Tibial nerve (tissue), 4 donors: ENCODE measurements at regions not wholly inside any gene's neighbourhood (a gene's known extent, or its start where the extent isn't known, plus 50 kb on each side); places are given as distances from the start of the nearest gene placed in this dataset.

ENCODE experiments used
- DNase-seq, 2 donors: peaks; one replicate each; pipeline ENCODE4 v3.0.0-alpha.2; 2019; ENCODE audit warnings: low spot score in 2 of 2
- H3K27ac ChIP-seq, 4 donors: fragments of 200-600 bp; sonication (generic) in 3 of 4; one replicate each; pipeline ENCODE4 v1.5.1; 2017 to 2019; ENCODE audit warnings: mild to moderate bottlenecking in 1 of 4
- H3K27me3 ChIP-seq, 2 donors: fragments of 200-600 bp; sonication (generic) in 1 of 2; one replicate each; pipeline versions ENCODE4 v1.5.1 to v1.6.0; 2017 to 2019
- H3K36me3 ChIP-seq, 3 donors: fragments of 200-600 bp; sonication (generic); one replicate each; pipeline ENCODE4 v1.5.1; 2018 to 2019
- H3K4me1 ChIP-seq, 4 donors: fragments of 200-600 bp; sonication (generic) in 3 of 4; one replicate each; pipeline ENCODE4 v1.5.1; 2017 to 2019
- H3K4me3 ChIP-seq, 4 donors: fragments of 200-600 bp; sonication (generic) in 3 of 4; one replicate each; pipeline ENCODE4 v1.5.1; 2017 to 2019; ENCODE audit warnings: mild to moderate bottlenecking in 1 of 4, moderate library complexity in 1 of 4
- H3K9me3 ChIP-seq, 4 donors: fragments of 200-600 bp; sonication (generic) in 3 of 4; one replicate each; pipeline ENCODE4 v1.5.1; 2017 to 2019
- CTCF ChIP-seq, 5 experiments: fragments of 200-600 bp in 3 of 5; fragments of 450-650 bp in 2 of 5; sonication (generic) in 3 of 5; IDR thresholded peaks; one replicate each; pipeline ENCODE4 v1.5.1; 2016 to 2019; ENCODE audit warnings: antibody characterized with exemption in 5 of 5, mild to moderate bottlenecking in 3 of 5, moderate library complexity in 2 of 5
- EP300 ChIP-seq, 2 donors: sonication (generic); formaldehyde crosslinking; IDR thresholded peaks; one replicate each; pipeline ENCODE4 v1.6.1; 2017; ENCODE audit warnings: antibody characterized with exemption in 2 of 2, mild to moderate bottlenecking in 1 of 2
- POLR2A ChIP-seq, 2 donors: fragments of 450-650 bp; IDR thresholded peaks; one replicate each; pipeline ENCODE4 v1.6.1; 2017; ENCODE audit warnings: antibody characterized with exemption in 2 of 2, mild to moderate bottlenecking in 2 of 2, moderate library complexity in 2 of 2
- WGBS, 2 donors: methylation state at CpG; one replicate each; pipeline ENCODE4 v1.1.5; 2018; 5-methylcytosine and 5-hydroxymethylcytosine counted together

GRCh38 chr5:10831419-10831818 lies 70.4 kb upstream of the DAP start:
- WGBS, 2 donors, result 45 to 53% methylated on average over 7 of the region's 7 CpGs
- DNase-seq, result no peak
- TF ChIP-seq CTCF (IDR thresholded peaks at IDR 0.05) (no peak), EP300 (IDR thresholded peaks at IDR 0.05) (no peak), POLR2A (IDR thresholded peaks at IDR 0.05) (no peak)
- no peaks in the 10 kb centered on the region for H3K9me3 ChIP-seq
- peaks cover 0 to 13% (median 0%) of the 10 kb centered on the region in 4 donors for H3K4me1 ChIP-seq
- no peak overlapping the region for H3K27ac ChIP-seq
- no peaks in the 10 kb centered on the region for H3K36me3 ChIP-seq
- no peak overlapping the region for H3K4me3 ChIP-seq
- H3K27me3 ChIP-seq, result no peaks in the 10 kb centered on the region

GRCh38 chr5:10828241-10828640 lies 67.2 kb upstream of the DAP start:
- no peak overlapping the region for H3K4me3 ChIP-seq
- DNase-seq, result no peak
- TF ChIP-seq EP300 (IDR thresholded peaks at IDR 0.05) (no peak), CTCF (IDR thresholded peaks at IDR 0.05) (no peak), POLR2A (IDR thresholded peaks at IDR 0.05) (no peak)
- H3K27ac ChIP-seq, result no peak overlapping the region
- peaks cover 0 to 13% (median 0%) of the 10 kb centered on the region in 4 donors for H3K4me1 ChIP-seq
- no peaks in the 10 kb centered on the region for H3K27me3 ChIP-seq
- no peaks in the 10 kb centered on the region for H3K36me3 ChIP-seq
- 27 to 41% methylated on average over 2 of the region's 2 CpGs for WGBS, 2 donors
- H3K9me3 ChIP-seq, result no peaks in the 10 kb centered on the region

GRCh38 chr5:10827571-10827970 lies 66.5 kb upstream of the DAP start:
- no peaks in the 10 kb centered on the region for H3K36me3 ChIP-seq
- H3K27ac ChIP-seq, result no peak overlapping the region
- H3K4me1 ChIP-seq, result peaks cover 0 to 13% (median 0%) of the 10 kb centered on the region in 4 donors

GRCh38 chr5:10826971-10827370 lies 65.9 kb upstream of the DAP start:
- Histone ChIP-seq H3K36me3 (no peaks in the 10 kb centered on the region), H3K4me1 (peaks cover 0 to 13% (median 0%) of the 10 kb centered on the region in 4 donors), H3K27ac (no peak overlapping the region), H3K4me3 (no peak overlapping the region), H3K27me3 (no peaks in the 10 kb centered on the region), H3K9me3 (no peaks in the 10 kb centered on the region)
- TF ChIP-seq CTCF (IDR thresholded peaks at IDR 0.05) (no peak), EP300 (IDR thresholded peaks at IDR 0.05) (no peak), POLR2A (IDR thresholded peaks at IDR 0.05) (no peak)
- no peak for DNase-seq
- 60 to 76% methylated on average over 2 of the region's 2 CpGs for WGBS, 2 donors

More at GRCh38 chr5:10827571-10827970, 66.5 kb upstream of the DAP start:
- H3K27me3 ChIP-seq, result no peaks in the 10 kb centered on the region
- no peaks in the 10 kb centered on the region for H3K9me3 ChIP-seq
- no peak overlapping the region for H3K4me3 ChIP-seq
- DNase-seq, result no peak
- 34 to 57% methylated on average over 1 of the region's 1 CpG for WGBS, 2 donors
- TF ChIP-seq EP300 (IDR thresholded peaks at IDR 0.05) (no peak), POLR2A (IDR thresholded peaks at IDR 0.05) (no peak), CTCF (IDR thresholded peaks at IDR 0.05) (no peak)

GRCh38 chr5:10825897-10826644 lies 65.0 kb upstream of the DAP start:
- no peaks in the 10 kb centered on the region for H3K36me3 ChIP-seq

More at GRCh38 chr5:10825897-10826644, 65.0 kb upstream of the DAP start:
- 87 to 93% methylated on average over 4 of the region's 4 CpGs for WGBS, 2 donors
- Histone ChIP-seq H3K27me3 (no peaks in the 10 kb centered on the region), H3K4me3 (no peak overlapping the region), H3K4me1 (peaks cover 0 to 13% (median 0%) of the 10 kb centered on the region in 4 donors), H3K9me3 (no peaks in the 10 kb centered on the region), H3K27ac (no peak overlapping the region)
- no peak for DNase-seq
- TF ChIP-seq EP300 (IDR thresholded peaks at IDR 0.05) (no peak), CTCF (IDR thresholded peaks at IDR 0.05) (no peak), POLR2A (IDR thresholded peaks at IDR 0.05) (no peak)
